GM23248 (cell line): ENCODE measurements at regions not wholly inside any gene's neighbourhood (a gene's known extent, or its start where the extent isn't known, plus 50 kb on each side); places are given as distances from the start of the nearest gene placed in this dataset.

Experiments
- EZH2 ChIP-seq: fragments of 200-600 bp; sonication (generic); IDR thresholded peaks from 2 replicates; pipeline ENCODE4 v1.6.1; 2018; ENCODE audit warnings: antibody characterized with exemption, mild to moderate bottlenecking; ENCODE audit not compliant: insufficient read depth, poor library complexity, severe bottlenecking
- EZH2phosphoT487 ChIP-seq: fragments of 200-600 bp; sonication (generic); IDR thresholded peaks from 2 replicates; pipeline ENCODE4 v1.6.1; 2018; ENCODE audit warnings: antibody characterized with exemption, moderate library complexity, mild to moderate bottlenecking, low read depth; ENCODE audit not compliant: insufficient read depth

GRCh38 chr14:58887931-58888330 lies 250.2 kb downstream of the DACT1 start:
- TF ChIP-seq EZH2 (no peak), EZH2phosphoT487 (no peak)
